ENCODE measurements at regions not wholly inside any gene's neighbourhood (a gene's known extent, or its start where the extent isn't known, plus 50 kb on each side); places are given as distances from the start of the nearest gene placed in this dataset.

- no peak for DNase-seq
Measured at GRCh38 chr12:111034083-111034885, 113.9 kb upstream of the MYL2 start, which contains the start of gene CUX2. Gene CUX2, plus strand, starts transcription at chr12:111034165.

- no peak for DNase-seq
Measured at GRCh38 chr12:111033281-111034082, 113.1 kb upstream of the MYL2 start.

GRCh38 chr12:111032591-111032919 is 112.2 kb upstream of the MYL2 start:
- DNase-seq: no peak

GRCh38 chr12:111031916-111032590 is 111.7 kb upstream of the MYL2 start:
- DNase-seq: no peak

GRCh38 chr12:111030800-111031199 is 110.4 kb upstream of the MYL2 start:
- no peak for DNase-seq

- no peak for DNase-seq
Measured at GRCh38 chr12:111029732-111030131, 109.4 kb upstream of the MYL2 start.

GRCh38 chr12:111029305-111029704 is 108.9 kb upstream of the MYL2 start:
- no peak for DNase-seq

- no peak for DNase-seq
Measured at GRCh38 chr12:111028830-111029229, 108.5 kb upstream of the MYL2 start.

- DNase-seq: no peak
Measured at GRCh38 chr12:111027431-111027830, 107.1 kb upstream of the MYL2 start.

- DNase-seq: no peak
Measured at GRCh38 chr12:111025792-111026430, 105.5 kb upstream of the MYL2 start.

GRCh38 chr12:111025301-111025700 is 104.9 kb upstream of the MYL2 start:
- no peak for DNase-seq

GRCh38 chr12:111024205-111024801 is 103.9 kb upstream of the MYL2 start:
- DNase-seq: peak; percentile 28 to 36

- no peak for DNase-seq
Measured at GRCh38 chr12:111022386-111022785, 102.0 kb upstream of the MYL2 start.

- DNase-seq: no peak
Measured at GRCh38 chr12:111014547-111014946, 94.2 kb upstream of the MYL2 start.

- DNase-seq: no peak
Measured at GRCh38 chr12:111012918-111013317, 92.5 kb upstream of the MYL2 start.

- DNase-seq: no peak
Measured at GRCh38 chr12:111011999-111012600, 91.7 kb upstream of the MYL2 start.

- no peak for DNase-seq
Measured at GRCh38 chr12:111010916-111011657, 90.7 kb upstream of the MYL2 start.

- no peak for DNase-seq
Measured at GRCh38 chr12:111010061-111010460, 89.7 kb upstream of the MYL2 start.

GRCh38 chr12:111006621-111007020 is 86.2 kb upstream of the MYL2 start:
- DNase-seq: no peak

GRCh38 chr12:110998971-110999370 is 78.6 kb upstream of the MYL2 start:
- no peak for DNase-seq

- DNase-seq: no peak
Measured at GRCh38 chr12:110998165-110998564, 77.8 kb upstream of the MYL2 start.

- no peak for DNase-seq
Measured at GRCh38 chr12:110996415-110996814, 76.0 kb upstream of the MYL2 start.
